ENCODE measurements at regions not wholly inside any gene's neighbourhood (a gene's known extent, or its start where the extent isn't known, plus 50 kb on each side); places are given as distances from the start of the nearest gene placed in this dataset.
"Not testable (repeated sequence)": the region's sequence is repeated elsewhere in the genome, so short reads cannot be mapped to it uniquely, and the experiment has no call there.

DNA sequence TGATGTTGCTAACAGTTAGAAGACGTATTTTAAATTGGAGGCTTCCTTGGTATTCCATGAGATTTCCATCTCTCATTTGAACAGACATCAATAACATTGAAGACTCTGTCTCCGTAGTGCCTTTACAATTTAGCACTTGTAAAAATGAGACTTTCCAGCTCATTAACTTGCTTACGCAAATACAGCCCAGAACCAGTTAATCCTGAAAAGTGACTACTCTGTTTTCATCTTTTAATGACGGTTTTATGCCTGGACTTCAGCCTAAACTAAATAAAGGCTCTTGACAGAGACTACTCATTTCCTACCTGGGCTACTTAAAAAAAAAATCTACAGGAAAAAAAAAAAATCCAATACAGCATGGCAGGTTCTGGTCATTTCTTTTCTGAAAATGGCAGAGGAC, 148.6 kb downstream of the LRATD1 start:
- no peaks in the 10 kb centered on the region for H3K36me3 ChIP-seq (replicated peaks in 1 of 2; ENCODE audit: insufficient read depth in 1 of 2, low read depth in 2 of 2)
- ATAC-seq: no peak
- DNase-seq: no peak
- no peak overlapping the region for H3K27ac ChIP-seq
- peaks cover 3% of the 10 kb centered on the region for H3K4me1 ChIP-seq
- WGBS, 2 donors: 50 to 58% methylated on average over 4 of the region's 4 CpGs
- intact Hi-C loops (cut with DNase I): no loop called here
- TF ChIP-seq CTCF (IDR thresholded peaks at IDR 0.05) (no peak), POLR2A (IDR thresholded peaks at IDR 0.05) (no peak)
- no peak overlapping the region for H3K4me3 ChIP-seq
- no peaks in the 10 kb centered on the region for H3K27me3 ChIP-seq
- H3K9me3 ChIP-seq: no peaks in the 10 kb centered on the region

DNA sequence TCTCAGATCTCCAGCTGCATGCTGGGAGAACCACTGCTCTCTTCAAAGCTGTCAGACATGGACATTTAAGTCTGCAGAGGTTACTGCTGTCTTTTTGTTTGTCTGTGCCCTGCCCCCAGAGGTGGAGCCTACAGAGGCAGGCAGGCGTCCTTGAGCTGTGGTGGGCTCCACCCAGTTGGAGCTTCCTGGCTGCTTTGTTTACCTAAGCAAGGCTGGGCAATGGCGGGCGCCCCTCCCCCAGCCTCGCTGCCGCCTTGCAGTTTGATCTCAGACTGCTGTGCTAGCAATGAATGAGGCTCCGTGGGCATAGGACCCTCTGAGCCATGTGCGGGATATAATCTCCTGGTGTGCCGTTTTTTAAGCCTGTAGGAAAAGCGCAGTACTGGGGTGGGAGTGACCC, 156.3 kb downstream of the LRATD1 start:
- H3K36me3 ChIP-seq (replicated peaks in 1 of 2; ENCODE audit: insufficient read depth in 1 of 2, low read depth in 2 of 2); H3K4me3 ChIP-seq; H3K27me3 ChIP-seq; H3K9me3 ChIP-seq; intact Hi-C loops (cut with DNase I); ATAC-seq; H3K4me1 ChIP-seq; DNase-seq; H3K27ac ChIP-seq: not testable (repeated sequence)
- WGBS, 2 donors: 88 to 96% methylated on average over 8 to 9 of the region's 9 CpGs

DNA sequence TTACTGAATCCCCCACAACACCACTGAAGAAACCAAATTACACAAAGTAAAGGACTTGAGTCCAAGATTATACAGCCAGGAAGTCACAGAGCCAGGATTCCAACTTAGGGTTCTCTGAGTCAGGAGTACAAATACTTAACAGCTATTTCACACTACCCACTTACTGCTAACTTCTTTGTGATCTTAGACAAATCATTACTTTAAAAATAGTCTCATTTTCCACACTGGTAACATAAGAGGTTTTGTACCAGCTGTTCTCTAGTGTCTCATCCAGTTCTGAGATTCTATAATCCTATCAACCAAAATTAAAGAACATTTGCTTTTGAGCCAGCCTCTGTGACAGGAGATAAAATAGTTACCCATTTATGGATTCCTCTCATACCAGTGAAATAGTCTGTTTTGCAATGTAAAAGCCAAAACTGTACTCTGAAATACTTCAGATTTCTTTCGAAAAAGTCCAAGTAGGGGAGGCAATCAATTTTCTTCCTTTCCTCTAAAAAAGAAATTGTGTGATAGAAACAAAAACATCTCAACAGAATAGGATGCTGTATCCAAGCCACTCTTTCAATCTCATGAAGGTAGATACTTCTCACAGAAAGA, 157.6 kb downstream of the LRATD1 start:
- no peak for TF ChIP-seq POLR2A (IDR thresholded peaks at IDR 0.05)
- TF ChIP-seq CTCF (IDR thresholded peaks at IDR 0.05): no peak

GRCh38 chr2:14803994-14804393, 171.5 kb downstream of the LRATD1 start:
- Histone ChIP-seq H3K27ac (no peak overlapping the region), H3K4me3 (no peak overlapping the region), H3K27me3 (no peaks in the 10 kb centered on the region), H3K36me3 (replicated peaks in 1 of 2; ENCODE audit: insufficient read depth in 1 of 2, low read depth in 2 of 2) (no peaks in the 10 kb centered on the region), H3K4me1 (no peaks in the 10 kb centered on the region), H3K9me3 (no peaks in the 10 kb centered on the region)
- ATAC-seq (no peak), DNase-seq (no peak)
- intact Hi-C loops (cut with DNase I): no loop called here
- TF ChIP-seq POLR2A (IDR thresholded peaks at IDR 0.05) (no peak), CTCF (IDR thresholded peaks at IDR 0.05) (no peak)

More for the DNA sequence above, 157.6 kb downstream of the LRATD1 start:
- ATAC-seq (no peak), DNase-seq (no peak)
- no peak overlapping the region for H3K4me3 ChIP-seq
- H3K27ac ChIP-seq: peak overlapping the region in 1 of 4 donors; percentile 25
- H3K9me3 ChIP-seq: no peaks in the 10 kb centered on the region
- no peaks in the 10 kb centered on the region for H3K4me1 ChIP-seq
- intact Hi-C loops (cut with DNase I): no loop called here
- WGBS, 2 donors: 64 to 75% methylated on average over 1 of the region's 1 CpG
- no peaks in the 10 kb centered on the region for H3K36me3 ChIP-seq (replicated peaks in 1 of 2; ENCODE audit: insufficient read depth in 1 of 2, low read depth in 2 of 2)
- no peaks in the 10 kb centered on the region for H3K27me3 ChIP-seq

GRCh38 chr2:14804902-14805301, 172.4 kb downstream of the LRATD1 start:
- intact Hi-C loops (cut with DNase I): no loop called here
- Histone ChIP-seq H3K4me1 (no peaks in the 10 kb centered on the region), H3K4me3 (no peak overlapping the region), H3K36me3 (replicated peaks in 1 of 2; ENCODE audit: insufficient read depth in 1 of 2, low read depth in 2 of 2) (no peaks in the 10 kb centered on the region), H3K27me3 (no peaks in the 10 kb centered on the region), H3K27ac (no peak overlapping the region), H3K9me3 (no peaks in the 10 kb centered on the region)
- TF ChIP-seq POLR2A (IDR thresholded peaks at IDR 0.05) (no peak), CTCF (IDR thresholded peaks at IDR 0.05) (no peak)
- WGBS, 2 donors: 88 to 90% methylated on average over 3 of the region's 3 CpGs
- DNase-seq (no peak), ATAC-seq (no peak)
